SK-N-SH (cell line): ENCODE measurements at regions not wholly inside any gene's neighbourhood (a gene's known extent, or its start where the extent isn't known, plus 50 kb on each side); places are given as distances from the start of the nearest gene placed in this dataset.
A peak's percentile ranks its signal among the peaks of the same experiment; 100 is the strongest.

Source experiments
- CTCF ChIA-PET: fragments of 300-600, 350-600 bp; formaldehyde crosslinking; extraction: SDS; loops from one replicate; lab custom pipeline; 2021; lab: Yijun Ruan, JAX
- POLR2A ChIA-PET: fragments of 350-600 bp; sonication (Branson Sonifier 250); formaldehyde crosslinking; extraction: SDS; loops from one replicate; lab custom pipeline; 2020; ENCODE audit warnings: antibody characterized with exemption, inconsistent platforms; lab: Yijun Ruan, JAX
- DNase-seq: peaks from one replicate; pipeline ENCODE4 v3.0.0; 2012
- H2AFZ ChIP-seq: fragments of 200-600 bp; sonication (generic); 2 replicates; pipeline ENCODE4 v1.8.1; 2016; ENCODE audit warnings: antibody characterized with exemption, mild to moderate bottlenecking, low read depth
- H3F3A ChIP-seq: fragments of 200-600 bp; sonication (generic); replicated peaks from 2 replicates; pipeline ENCODE3; 2016; ENCODE audit warnings: antibody characterized with exemption, mild to moderate bottlenecking; ENCODE audit not compliant: insufficient read depth
- H3K27ac ChIP-seq, 2 experiments: fragments of 200-500 bp in 1 of 2; fragments of 200-600 bp in 1 of 2; sonication (Bioruptor generic) in 1 of 2; sonication (generic), shearing (Covaris generic) in 1 of 2; 2 replicates each; pipeline versions ENCODE4 v1.5.1 to v1.6.1; 2014 to 2016; ENCODE audit warnings: low read depth in 2 of 2, inconsistent platforms in 1 of 2, low read length in 1 of 2, mild to moderate bottlenecking in 1 of 2, mixed read lengths in 1 of 2
- H3K27me3 ChIP-seq: fragments of 200-600 bp; sonication (generic), shearing (Covaris generic); 2 replicates; pipeline ENCODE4 v1.6.1; 2016; ENCODE audit warnings: mixed run types; ENCODE audit not compliant: insufficient read depth
- H3K36me3 ChIP-seq, 2 experiments: fragments of 200-500 bp in 1 of 2; fragments of 200-600 bp in 1 of 2; sonication (Bioruptor generic) in 1 of 2; sonication (generic) in 1 of 2; replicated peaks in 1 of 2; 2 replicates each; pipeline versions ENCODE3 to v1.5.1; 2014 to 2016; ENCODE audit warnings: low read length in 1 of 2, mild to moderate bottlenecking in 1 of 2; ENCODE audit not compliant: insufficient read depth in 2 of 2, control insufficient read depth in 1 of 2
- H3K4me1 ChIP-seq, 2 experiments: fragments of 200-500 bp in 1 of 2; fragments of 200-600 bp in 1 of 2; sonication (Bioruptor generic) in 1 of 2; sonication (generic), shearing (Covaris generic) in 1 of 2; 2 replicates each; pipeline versions ENCODE4 v1.5.1 to v1.6.1; 2014 to 2016; ENCODE audit warnings: low read depth in 1 of 2, low read length in 1 of 2, mixed run types in 1 of 2; ENCODE audit not compliant: insufficient read depth in 2 of 2, control insufficient read depth in 1 of 2
- H3K4me2 ChIP-seq: fragments of 200-600 bp; sonication (generic), shearing (Covaris generic); 2 replicates; pipeline ENCODE4 v1.6.1; 2017; ENCODE audit warnings: mixed run types
- H3K4me3 ChIP-seq, 2 experiments: fragments of 200-500 bp in 1 of 2; fragments of 200-600 bp in 1 of 2; sonication (Bioruptor generic) in 1 of 2; sonication (generic), shearing (Covaris generic) in 1 of 2; 2 replicates each; pipeline versions ENCODE4 v1.5.1 to v1.8.1; 2014 to 2016; ENCODE audit warnings: low read depth in 2 of 2, inconsistent platforms in 1 of 2, low read length in 1 of 2, mild to moderate bottlenecking in 1 of 2, mixed read lengths in 1 of 2, moderate library complexity in 1 of 2
- H3K79me2 ChIP-seq: fragments of 200-600 bp; sonication (generic); 2 replicates; pipeline ENCODE4 v1.8.1; 2017; ENCODE audit warnings: mild to moderate bottlenecking; ENCODE audit not compliant: insufficient read depth
- H3K9ac ChIP-seq: fragments of 200-600 bp; sonication (generic); 2 replicates; pipeline ENCODE4 v1.6.1; 2017; ENCODE audit warnings: mixed run types
- H3K9me2 ChIP-seq: fragments of 200-600 bp; sonication (generic); 2 replicates; pipeline ENCODE4 v1.6.1; 2017; ENCODE audit warnings: mixed run types
- H3K9me3 ChIP-seq: fragments of 200-600 bp; sonication (generic); 2 replicates; pipeline ENCODE4 v1.6.1; 2017; ENCODE audit warnings: mixed run types, mild to moderate bottlenecking, moderate library complexity
- H4K20me1 ChIP-seq: fragments of 200-600 bp; sonication (generic); 2 replicates; pipeline ENCODE4 v1.6.1; 2017; ENCODE audit warnings: mild to moderate bottlenecking, mixed run types; ENCODE audit not compliant: insufficient read depth
- EP300 ChIP-seq, 2 experiments: IDR thresholded peaks; 2 replicates each; pipeline versions ENCODE4 v1.4.0 to v1.6.1; 2012; ENCODE audit warnings: borderline replicate concordance in 1 of 2, low read depth in 1 of 2, low read length in 1 of 2
- FOXJ3 ChIP-seq: sonication (generic); formaldehyde crosslinking; IDR thresholded peaks from 2 replicates; pipeline ENCODE4 v1.5.1; 2020; ENCODE audit warnings: mild to moderate bottlenecking, missing genetic modification reagents
- FOXM1 ChIP-seq: IDR thresholded peaks from 2 replicates; pipeline ENCODE4 v1.4.0; 2012; ENCODE audit warnings: low read depth, mild to moderate bottlenecking
- IRF3 ChIP-seq: fragments of 150-350 bp; IDR thresholded peaks from 2 replicates; pipeline ENCODE4 v1.6.1; 2016; ENCODE audit warnings: mild to moderate bottlenecking, low read depth, low read length
- RCOR1 ChIP-seq: fragments of 150-350 bp; IDR thresholded peaks from 2 replicates; pipeline ENCODE4 v1.6.1; 2017; ENCODE audit warnings: antibody characterized with exemption, low read length
- REST ChIP-seq: IDR thresholded peaks from 2 replicates; pipeline ENCODE4 v1.6.1; 2012; ENCODE audit warnings: mild to moderate bottlenecking, low read depth, low read length, moderate library complexity
- TCF12 ChIP-seq: IDR thresholded peaks from 2 replicates; pipeline ENCODE4 v1.4.0; 2012
- USF2 ChIP-seq: fragments of 150-350 bp; IDR thresholded peaks from 2 replicates; pipeline ENCODE4 v1.6.1; 2017; ENCODE audit warnings: antibody characterized with exemption, low read length, low read depth, borderline replicate concordance
- WGBS: methylation state at CpG from one replicate; pipeline ENCODE4 v1.1.6; 2017; ENCODE audit warnings: low lambda C conversion rate; 5-methylcytosine and 5-hydroxymethylcytosine counted together

GRCh38 chr2:121104721-121105141 is 180.3 kb downstream of the TFCP2L1 start:
- Histone ChIP-seq H2AFZ (no peak overlapping the region), H3K4me2 (no peak overlapping the region)
- DNase-seq = no peak
- TF ChIP-seq REST (peak; percentile 88), USF2 (no peak)
- TF ChIP-seq, all 33 proteins: peak for 1
- POLR2A ChIA-PET = no interaction called here
- Histone ChIP-seq H3K79me2 (no peaks in the 10 kb centered on the region), H3K27ac (no peak overlapping the region), H3K9ac (no peak overlapping the region), H3K27me3 (peaks cover 22% of the 10 kb centered on the region), H3K9me2 (no peaks in the 10 kb centered on the region), H3K4me3 (no peak overlapping the region), H3F3A (no peaks in the 10 kb centered on the region), H3K36me3 (no peaks in the 10 kb centered on the region), H3K4me1 (peaks cover 0 to 5% of the 10 kb centered on the region in 2 experiments; a peak in 1 of 4 replicates), H3K9me3 (no peaks in the 10 kb centered on the region), H4K20me1 (no peaks in the 10 kb centered on the region)
- WGBS = 61% methylated on average over 8 of the region's 10 CpGs
- CTCF ChIA-PET = interaction anchor here (1.3 to 4.5 kb wide), 4 partner anchors 11 to 251 kb away, joined by 3 to 34 read pairs (median 8); no protein-coding TSS in a partner anchor

- POLR2A ChIA-PET = no interaction called here
- no peak overlapping the region for H3K4me3 ChIP-seq
Measured at GRCh38 chr2:121110924-121111323, 174.1 kb downstream of the TFCP2L1 start.

More at GRCh38 chr2:121110924-121111323, 174.1 kb downstream of the TFCP2L1 start:
- Histone ChIP-seq H3K9ac (no peak overlapping the region), H3K4me2 (no peak overlapping the region), H3K79me2 (no peaks in the 10 kb centered on the region), H3F3A (no peaks in the 10 kb centered on the region), H4K20me1 (no peaks in the 10 kb centered on the region), H3K36me3 (no peaks in the 10 kb centered on the region), H2AFZ (no peak overlapping the region), H3K27me3 (no peaks in the 10 kb centered on the region; the same call in 1 of the 2 replicates), H3K4me1 (no peaks in the 10 kb centered on the region), H3K9me3 (no peaks in the 10 kb centered on the region), H3K27ac (no peak overlapping the region), H3K9me2 (no peaks in the 10 kb centered on the region)
- CTCF ChIA-PET = interaction anchor here (1.4 kb wide), 1 partner anchor 11 kb away, joined by 4 read pairs; no protein-coding TSS in a partner anchor
- DNase-seq = no peak
- TF ChIP-seq TCF12 (no peak), IRF3 (no peak), RCOR1 (no peak), FOXM1 (no peak), FOXJ3 (CRISPR knock-in tag) (no peak), EP300 (IDR thresholded peaks at IDR 0.05; ENCODE audit: borderline replicate concordance in 1 of 2, low read depth in 1 of 2, low read length in 1 of 2) (no peak)
- TF ChIP-seq, all 33 proteins: peak for 0
